Heart left ventricle (tissue), 16 donors: ENCODE measurements at regions not wholly inside any gene's neighbourhood (a gene's known extent, or its start where the extent isn't known, plus 50 kb on each side); places are given as distances from the start of the nearest gene placed in this dataset.

Source experiments
- ATAC-seq, 4 donors: fragments of 200-7000 bp; cut with Tn5 transposase; one replicate each; pipeline ENCODE4 v1.9.1; 2020 to 2022; ENCODE audit warnings: moderate library complexity in 4 of 4, mild to moderate bottlenecking in 3 of 4, moderate number of reproducible peaks in 1 of 4
- DNase-seq, 5 donors: peaks; one replicate each; pipeline ENCODE4 v3.0.0-alpha.2; 2020
- H3K27ac ChIP-seq, 12 donors: fragments of 200-600 bp; sonication (generic) in 4 of 12; one replicate each; pipeline versions ENCODE4 v1.5.0 to v1.8.0; 2016 to 2022; ENCODE audit warnings: mild to moderate bottlenecking in 2 of 12
- H3K27me3 ChIP-seq, 9 donors: fragments of 200-600 bp; sonication (generic) in 2 of 9; one replicate each; pipeline versions ENCODE4 v1.5.1 to v1.8.0; 2016 to 2022; ENCODE audit warnings: mild to moderate bottlenecking in 3 of 9
- H3K36me3 ChIP-seq, 9 donors: fragments of 200-600 bp; sonication (generic) in 2 of 9; one replicate each; pipeline versions ENCODE4 v1.5.0 to v1.8.0; 2018 to 2022; ENCODE audit warnings: mild to moderate bottlenecking in 2 of 9
- H3K4me1 ChIP-seq, 12 donors: fragments of 200-600 bp; sonication (generic) in 4 of 12; one replicate each; pipeline versions ENCODE4 v1.5.0 to v1.8.0; 2016 to 2022; ENCODE audit warnings: mild to moderate bottlenecking in 3 of 12
- H3K4me3 ChIP-seq, 12 donors: fragments of 200-600 bp; sonication (generic) in 4 of 12; one replicate each; pipeline versions ENCODE4 v1.5.0 to v1.8.0; 2017 to 2022; ENCODE audit warnings: mild to moderate bottlenecking in 9 of 12, moderate library complexity in 4 of 12
- H3K9me3 ChIP-seq, 12 donors: fragments of 200-600 bp; sonication (generic) in 4 of 12; one replicate each; pipeline versions ENCODE4 v1.5.0 to v1.8.0; 2016 to 2022; ENCODE audit warnings: mild to moderate bottlenecking in 1 of 12
- POLR2A ChIP-seq, 2 donors: fragments of 450-650 bp; IDR thresholded peaks; one replicate each; pipeline ENCODE4 v1.6.1; 2017; ENCODE audit warnings: antibody characterized with exemption in 2 of 2, mild to moderate bottlenecking in 2 of 2, moderate library complexity in 2 of 2
- WGBS, 4 donors: extraction: QIAGEN DNeasy Blood & Tissue Kit in 2 of 4; methylation state at CpG; one replicate each; pipeline versions ENCODE4 v1.1.5 to v1.1.7; 2013 to 2018; 5-methylcytosine and 5-hydroxymethylcytosine counted together
- intact Hi-C, 10 donors: fragments of 100-400 bp; cut with DNase I; formaldehyde crosslinking; loops; one replicate each; pipeline versions ENCODE4 v1.11.1 to v1.14.2; 2022
- TF ChIP-seq, protein P1 (sequence below), 12 donors: fragments of 200-600 bp; sonication (generic) in 4 of 12; IDR thresholded peaks; one replicate each; pipeline versions ENCODE4 v1.5.0 to v1.8.0; 2018 to 2022; ENCODE audit warnings: antibody characterized with exemption in 12 of 12, mild to moderate bottlenecking in 5 of 12
- donor health status: ischemic (EF 13 %, LVEDD 7.1; RV severe dilation, severe dysfunction).
- donor health status: healthy with polysubstance abuse.
- donor health status: DM: no; HTN: yes; CAD: no.
- donor health status: DM: no; HTN: no; CAD: no.
- donor health status: ischemic (EF 25% LVEDD 6.9; RV normal size, moderate dysfunction).
- donor health status: ischemic (EF 25% LVEDD 5.7; RV mildly dilated, moderate dysfunction).
- donor health status: healthy.
- donor health status: DM: yes; HTN: yes; CAD: no.
- donor health status: ischemic (EF 35%, LVEDD 5.7; RV mildly dilated, moderate dysfunction).
- donor health status: nonischemic (EF 11% LVEDD 7.7; RV severe dilation, severe dysfunction).
- donor health status: DM: yes; HTN: yes; CAD: no.
- donor health status: PGD.
- donor health status: ischemic (EF 29% LVEDD 5.4; RV normal size, mild dysfunction).
- donor health status: nonischemic (EF 23%, LVEDD 6.1; RV moderate dilation, normal function).

- no peak for TF ChIP-seq POLR2A (IDR thresholded peaks at IDR 0.05)
- TF ChIP-seq, protein P1, sequence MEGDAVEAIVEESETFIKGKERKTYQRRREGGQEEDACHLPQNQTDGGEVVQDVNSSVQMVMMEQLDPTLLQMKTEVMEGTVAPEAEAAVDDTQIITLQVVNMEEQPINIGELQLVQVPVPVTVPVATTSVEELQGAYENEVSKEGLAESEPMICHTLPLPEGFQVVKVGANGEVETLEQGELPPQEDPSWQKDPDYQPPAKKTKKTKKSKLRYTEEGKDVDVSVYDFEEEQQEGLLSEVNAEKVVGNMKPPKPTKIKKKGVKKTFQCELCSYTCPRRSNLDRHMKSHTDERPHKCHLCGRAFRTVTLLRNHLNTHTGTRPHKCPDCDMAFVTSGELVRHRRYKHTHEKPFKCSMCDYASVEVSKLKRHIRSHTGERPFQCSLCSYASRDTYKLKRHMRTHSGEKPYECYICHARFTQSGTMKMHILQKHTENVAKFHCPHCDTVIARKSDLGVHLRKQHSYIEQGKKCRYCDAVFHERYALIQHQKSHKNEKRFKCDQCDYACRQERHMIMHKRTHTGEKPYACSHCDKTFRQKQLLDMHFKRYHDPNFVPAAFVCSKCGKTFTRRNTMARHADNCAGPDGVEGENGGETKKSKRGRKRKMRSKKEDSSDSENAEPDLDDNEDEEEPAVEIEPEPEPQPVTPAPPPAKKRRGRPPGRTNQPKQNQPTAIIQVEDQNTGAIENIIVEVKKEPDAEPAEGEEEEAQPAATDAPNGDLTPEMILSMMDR (IDR thresholded peaks at IDR 0.05), result no peak
- DNase-seq, result no peak
- Histone ChIP-seq H3K27ac (no peak overlapping the region), H3K36me3 (no peaks in the 10 kb centered on the region), H3K4me3 (no peak overlapping the region), H3K4me1 (no peaks in the 10 kb centered on the region), H3K9me3 (no peaks in the 10 kb centered on the region), H3K27me3 (no peaks in the 10 kb centered on the region)
- WGBS, 4 donors, result 75 to 84% (median 83%) methylated on average over 3 of the region's 3 CpGs
- no peak for ATAC-seq
- intact Hi-C loops, result no loop called here
These were observed 1113.2 kb downstream of the IGSF11 start for GRCh38 chr3:117921411-117921810.

GRCh38 chr3:117922039-117922438 lies 1112.6 kb downstream of the IGSF11 start:
- Histone ChIP-seq H3K4me1 (no peaks in the 10 kb centered on the region), H3K36me3 (no peaks in the 10 kb centered on the region), H3K27me3 (no peaks in the 10 kb centered on the region), H3K9me3 (no peaks in the 10 kb centered on the region), H3K4me3 (no peak overlapping the region), H3K27ac (no peak overlapping the region)
- ATAC-seq, result no peak
- no peak for TF ChIP-seq POLR2A (IDR thresholded peaks at IDR 0.05)
- TF ChIP-seq, protein P1 (IDR thresholded peaks at IDR 0.05), result no peak
- WGBS, 4 donors, result 78 to 79% (median 78%) methylated on average over 4 of the region's 4 CpGs
- no peak for DNase-seq
- intact Hi-C loops, result no loop called here

- H3K27ac ChIP-seq, result no peak overlapping the region
- H3K4me1 ChIP-seq, result no peaks in the 10 kb centered on the region
- H3K4me3 ChIP-seq, result no peak overlapping the region
- no peak for DNase-seq
- no peaks in the 10 kb centered on the region for H3K9me3 ChIP-seq
- no peaks in the 10 kb centered on the region for H3K36me3 ChIP-seq
- TF ChIP-seq POLR2A (IDR thresholded peaks at IDR 0.05), result no peak
- intact Hi-C loops, result no loop called here
- ATAC-seq, result no peak
- H3K27me3 ChIP-seq, result no peaks in the 10 kb centered on the region
These were observed 1107.8 kb downstream of the IGSF11 start for GRCh38 chr3:117926819-117927218.

- TF ChIP-seq, protein P1 (IDR thresholded peaks at IDR 0.05), result no peak
- TF ChIP-seq POLR2A (IDR thresholded peaks at IDR 0.05), result no peak
- H3K4me1 ChIP-seq, result no peaks in the 10 kb centered on the region
- no peaks in the 10 kb centered on the region for H3K27me3 ChIP-seq
- DNase-seq, result no peak
- H3K4me3 ChIP-seq, result no peak overlapping the region
- WGBS, 4 donors, result 67 to 80% (median 78%) methylated on average over 1 of the region's 1 CpG
- H3K27ac ChIP-seq, result no peak overlapping the region
- no peaks in the 10 kb centered on the region for H3K36me3 ChIP-seq
- intact Hi-C loops, result no loop called here
- no peaks in the 10 kb centered on the region for H3K9me3 ChIP-seq
- ATAC-seq, result no peak
These were observed 1106.8 kb downstream of the IGSF11 start for GRCh38 chr3:117927825-117928224.

DNA sequence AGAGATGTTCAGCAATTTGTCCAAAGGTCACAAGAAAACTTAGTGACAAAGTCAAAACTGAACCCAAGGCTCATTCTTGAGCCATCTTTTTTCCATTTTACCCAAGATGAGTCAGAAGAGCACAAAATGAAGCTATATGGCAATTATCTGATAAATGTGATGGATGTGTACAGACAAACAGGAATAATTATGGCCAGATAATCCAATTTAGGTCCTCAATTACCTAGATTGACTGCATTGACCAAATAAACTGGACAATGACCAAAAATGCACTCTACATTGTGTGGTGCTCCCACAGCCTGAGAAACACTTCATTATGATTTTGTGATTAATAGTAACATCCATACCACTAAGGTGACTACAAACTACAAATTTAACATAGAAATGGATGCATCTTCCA lies 1105.8 kb downstream of the IGSF11 start:
- Histone ChIP-seq H3K27me3 (no peaks in the 10 kb centered on the region), H3K36me3 (no peaks in the 10 kb centered on the region), H3K4me3 (no peak overlapping the region), H3K9me3 (no peaks in the 10 kb centered on the region), H3K4me1 (no peaks in the 10 kb centered on the region), H3K27ac (no peak overlapping the region)
- intact Hi-C loops, result no loop called here
- no peak for TF ChIP-seq POLR2A (IDR thresholded peaks at IDR 0.05)
- TF ChIP-seq, protein P1 (IDR thresholded peaks at IDR 0.05), result no peak
- ATAC-seq (no peak), DNase-seq (no peak)
